ENCODE measurements at regions not wholly inside any gene's neighbourhood (a gene's known extent, or its start where the extent isn't known, plus 50 kb on each side); places are given as distances from the start of the nearest gene placed in this dataset.

- DNase-seq, result no peak
Measured at GRCh38 chr3:13174011-13174802, 101.0 kb upstream of the IQSEC1 start.

GRCh38 chr3:13173186-13173585 lies 100.0 kb upstream of the IQSEC1 start:
- DNase-seq, result no peak

- no peak for DNase-seq
Measured at GRCh38 chr3:13172644-13173013, 99.4 kb upstream of the IQSEC1 start.

- DNase-seq, result no peak
Measured at GRCh38 chr3:13171704-13172643, 98.7 kb upstream of the IQSEC1 start.

GRCh38 chr3:13170317-13170716 lies 97.1 kb upstream of the IQSEC1 start:
- no peak for DNase-seq

- no peak for DNase-seq
Measured at GRCh38 chr3:13168391-13168790, 95.2 kb upstream of the IQSEC1 start.

- DNase-seq, result no peak
Measured at GRCh38 chr3:13167829-13168228, 94.6 kb upstream of the IQSEC1 start.

- DNase-seq, result no peak
Measured at GRCh38 chr3:13167064-13167743, 94.0 kb upstream of the IQSEC1 start.

- no peak for DNase-seq
Measured at GRCh38 chr3:13166243-13167063, 93.2 kb upstream of the IQSEC1 start.

GRCh38 chr3:13165576-13165975 lies 92.3 kb upstream of the IQSEC1 start:
- DNase-seq, result no peak

- DNase-seq, result no peak
Measured at GRCh38 chr3:13164893-13165492, 91.8 kb upstream of the IQSEC1 start.

GRCh38 chr3:13163848-13164382 lies 90.7 kb upstream of the IQSEC1 start:
- no peak for DNase-seq

- DNase-seq, result no peak
Measured at GRCh38 chr3:13162549-13163320, 89.5 kb upstream of the IQSEC1 start.

GRCh38 chr3:13161771-13162535 lies 88.7 kb upstream of the IQSEC1 start:
- no peak for DNase-seq

- no peak for DNase-seq
Measured at GRCh38 chr3:13161021-13161759, 88.0 kb upstream of the IQSEC1 start.

- DNase-seq, result no peak
Measured at GRCh38 chr3:13160619-13161018, 87.4 kb upstream of the IQSEC1 start.

- DNase-seq, result no peak
Measured at GRCh38 chr3:13159890-13160289, 86.7 kb upstream of the IQSEC1 start.

- no peak for DNase-seq
Measured at GRCh38 chr3:13158871-13159270, 85.6 kb upstream of the IQSEC1 start.
